ENCODE measurements at regions not wholly inside any gene's neighbourhood (a gene's known extent, or its start where the extent isn't known, plus 50 kb on each side); places are given as distances from the start of the nearest gene placed in this dataset.

GRCh38 chr7:118689403-118689802, 464.9 kb downstream of the ANKRD7 start:
- no peaks in the 10 kb centered on the region for H3K36me3 Mint-ChIP-seq (ENCODE audit: low read depth)
- no peaks in the 10 kb centered on the region for H3K4me1 ChIP-seq (ENCODE audit: insufficient read depth)
- H3K36me3 ChIP-seq (ENCODE audit: insufficient read depth) = no peaks in the 10 kb centered on the region
- no peaks in the 10 kb centered on the region; the same call in 2 of the 3 replicates for H3K4me1 Mint-ChIP-seq
- no peak for DNase-seq (ENCODE audit: low spot score)
- TF ChIP-seq POLR2AphosphoS5 (IDR thresholded peaks at IDR 0.05; ENCODE audit: low read depth) (no peak), NANOG (IDR thresholded peaks at IDR 0.05; ENCODE audit: borderline replicate concordance) (no peak), CREB1 (CRISPR knock-in tag; IDR thresholded peaks at IDR 0.05; ENCODE audit: low read depth) (no peak), ZNF331 (CRISPR knock-in tag; IDR thresholded peaks at IDR 0.05; ENCODE audit: low read depth) (no peak), EZH2 (IDR thresholded peaks at IDR 0.05; ENCODE audit: low read depth, unreplicated experiment) (no peak), CTCF (conservative IDR thresholded peaks at IDR 0.05; ENCODE audit: low read depth in 2 of 2) (no peak), EZH2phosphoT487 (IDR thresholded peaks at IDR 0.05; ENCODE audit: unreplicated experiment) (no peak), JUNB (IDR thresholded peaks at IDR 0.05; ENCODE audit: unreplicated experiment) (no peak), STAT1 (IDR thresholded peaks at IDR 0.05; ENCODE audit: unreplicated experiment) (no peak), REST (IDR thresholded peaks at IDR 0.05; ENCODE audit: unreplicated experiment) (no peak), ZNF462 (CRISPR knock-in tag; IDR thresholded peaks at IDR 0.05) (no peak), ETS1 (IDR thresholded peaks at IDR 0.05) (no peak), ZNF114 (CRISPR knock-in tag; IDR thresholded peaks at IDR 0.05) (no peak)
- no peak overlapping the region for H3K27ac Mint-ChIP-seq
- no peak overlapping the region for H3K4me3 ChIP-seq
- no peak overlapping the region for H3K4me3 Mint-ChIP-seq
- no peaks in the 10 kb centered on the region for H3K27me3 Mint-ChIP-seq (ENCODE audit: insufficient read depth, low read depth, poor library complexity)
- no peak for ATAC-seq
- no peaks in the 10 kb centered on the region for H3K9me2 ChIP-seq (ENCODE audit: insufficient read depth)
- no peak overlapping the region for H3K27ac ChIP-seq (ENCODE audit: low read depth)
- no peaks in the 10 kb centered on the region for H3F3A ChIP-seq (replicated peaks; ENCODE audit: low read depth)
- peak overlapping the region; percentile 39; the same call in 1 of the 2 replicates for H2AFZ ChIP-seq
- no peaks in the 10 kb centered on the region for H3K79me2 ChIP-seq (replicated peaks; ENCODE audit: insufficient read depth)
- no peaks in the 10 kb centered on the region for H4K20me1 ChIP-seq (replicated peaks; ENCODE audit: insufficient read depth)
- no peaks in the 10 kb centered on the region for H3K27me3 ChIP-seq (ENCODE audit: insufficient read depth)
- no peak overlapping the region for H3K4me2 ChIP-seq
- H3K9me3 Mint-ChIP-seq = no peaks in the 10 kb centered on the region

Data from GM23338 (cell line).